ENCODE measurements at regions not wholly inside any gene's neighbourhood (a gene's known extent, or its start where the extent isn't known, plus 50 kb on each side); places are given as distances from the start of the nearest gene placed in this dataset.

- Histone ChIP-seq H3F3A (ENCODE audit: low read depth) (no peaks in the 10 kb centered on the region), H3K36me3 (no peaks in the 10 kb centered on the region), H3K9me3 (ENCODE audit: low read depth) (no peaks in the 10 kb centered on the region), H3K27me3 (no peaks in the 10 kb centered on the region), H3K4me2 (no peak overlapping the region), H3K27ac (no peak overlapping the region), H4K20me1 (ENCODE audit: low read depth) (no peaks in the 10 kb centered on the region), H2AFZ (replicated peaks) (no peak overlapping the region), H3K79me2 (ENCODE audit: low read depth) (no peaks in the 10 kb centered on the region), H3K9ac (no peak overlapping the region), H3K4me3 (no peak overlapping the region), H3K4me1 (no peaks in the 10 kb centered on the region)
- DNase-seq (ENCODE audit: low spot score) = no peak
- TF ChIP-seq CTCF (IDR thresholded peaks at IDR 0.05) = no peak
- no peak for TF ChIP-seq EZH2 (IDR thresholded peaks at IDR 0.05)
- no peak for TF ChIP-seq EZH2phosphoT487 (IDR thresholded peaks at IDR 0.05)
- Mint-ChIP-seq H3K4me3 (no peak overlapping the region), H3K27ac (no peak overlapping the region), H3K4me1 (peaks cover 10% of the 10 kb centered on the region), H3K9me3 (no peaks in the 10 kb centered on the region), H3K36me3 (no peaks in the 10 kb centered on the region), H3K27me3 (ENCODE audit: insufficient read depth, low read depth) (peaks cover 9% of the 10 kb centered on the region)
Observed at GRCh38 chr7:22569586-22570321, 69.8 kb upstream of the STEAP1B start.

GRCh38 chr7:22566592-22566991 is 66.6 kb upstream of the STEAP1B start:
- no peaks in the 10 kb centered on the region for H3K36me3 Mint-ChIP-seq
- no peak for DNase-seq (ENCODE audit: low spot score)
- no peak overlapping the region for H3K4me3 ChIP-seq
- H3K4me1 Mint-ChIP-seq = peaks cover 27% of the 10 kb centered on the region
- H3K27me3 ChIP-seq = no peaks in the 10 kb centered on the region
- TF ChIP-seq CTCF (IDR thresholded peaks at IDR 0.05) = no peak
- TF ChIP-seq EZH2phosphoT487 (IDR thresholded peaks at IDR 0.05) = no peak
- TF ChIP-seq EZH2 (IDR thresholded peaks at IDR 0.05) = no peak
- no peak overlapping the region for H3K4me2 ChIP-seq
- no peak overlapping the region for H3K9ac ChIP-seq
- no peaks in the 10 kb centered on the region for H3K9me3 ChIP-seq (ENCODE audit: low read depth)
- H3K4me1 ChIP-seq = peaks cover 17% of the 10 kb centered on the region
- H2AFZ ChIP-seq (replicated peaks) = no peak overlapping the region
- no peaks in the 10 kb centered on the region for H4K20me1 ChIP-seq (ENCODE audit: low read depth)
- H3K79me2 ChIP-seq (ENCODE audit: low read depth) = no peaks in the 10 kb centered on the region
- H3K9me3 Mint-ChIP-seq = no peaks in the 10 kb centered on the region
- peaks cover 6% of the 10 kb centered on the region for H3K27me3 Mint-ChIP-seq (ENCODE audit: insufficient read depth, low read depth)
- H3K27ac ChIP-seq = no peak overlapping the region
- no peak overlapping the region for H3K27ac Mint-ChIP-seq
- H3K4me3 Mint-ChIP-seq = no peak overlapping the region
- H3F3A ChIP-seq (ENCODE audit: low read depth) = no peaks in the 10 kb centered on the region
- no peaks in the 10 kb centered on the region for H3K36me3 ChIP-seq

- TF ChIP-seq EZH2 (IDR thresholded peaks at IDR 0.05) (no peak), CTCF (IDR thresholded peaks at IDR 0.05) (no peak), EZH2phosphoT487 (IDR thresholded peaks at IDR 0.05) (no peak)
- no peak overlapping the region for H3K4me3 Mint-ChIP-seq
- H3K9me3 ChIP-seq (ENCODE audit: low read depth) = no peaks in the 10 kb centered on the region
Observed at GRCh38 chr7:22566176-22566575, 66.2 kb upstream of the STEAP1B start.

More at GRCh38 chr7:22566176-22566575, 66.2 kb upstream of the STEAP1B start:
- no peaks in the 10 kb centered on the region for H3F3A ChIP-seq (ENCODE audit: low read depth)
- H4K20me1 ChIP-seq (ENCODE audit: low read depth) = no peaks in the 10 kb centered on the region
- H3K4me2 ChIP-seq = no peak overlapping the region
- Mint-ChIP-seq H3K9me3 (no peaks in the 10 kb centered on the region), H3K27ac (no peak overlapping the region), H3K36me3 (no peaks in the 10 kb centered on the region), H3K27me3 (ENCODE audit: insufficient read depth, low read depth) (peaks cover 6% of the 10 kb centered on the region), H3K4me1 (peaks cover 32% of the 10 kb centered on the region)
- no peaks in the 10 kb centered on the region for H3K27me3 ChIP-seq
- no peak overlapping the region for H3K9ac ChIP-seq
- H3K27ac ChIP-seq = no peak overlapping the region
- H2AFZ ChIP-seq (replicated peaks) = no peak overlapping the region
- H3K4me1 ChIP-seq = peaks cover 20% of the 10 kb centered on the region
- H3K79me2 ChIP-seq (ENCODE audit: low read depth) = no peaks in the 10 kb centered on the region
- H3K4me3 ChIP-seq = no peak overlapping the region
- no peak for DNase-seq (ENCODE audit: low spot score)
- H3K36me3 ChIP-seq = no peaks in the 10 kb centered on the region
